ENCODE measurements at regions not wholly inside any gene's neighbourhood (a gene's known extent, or its start where the extent isn't known, plus 50 kb on each side); places are given as distances from the start of the nearest gene placed in this dataset.

DNA sequence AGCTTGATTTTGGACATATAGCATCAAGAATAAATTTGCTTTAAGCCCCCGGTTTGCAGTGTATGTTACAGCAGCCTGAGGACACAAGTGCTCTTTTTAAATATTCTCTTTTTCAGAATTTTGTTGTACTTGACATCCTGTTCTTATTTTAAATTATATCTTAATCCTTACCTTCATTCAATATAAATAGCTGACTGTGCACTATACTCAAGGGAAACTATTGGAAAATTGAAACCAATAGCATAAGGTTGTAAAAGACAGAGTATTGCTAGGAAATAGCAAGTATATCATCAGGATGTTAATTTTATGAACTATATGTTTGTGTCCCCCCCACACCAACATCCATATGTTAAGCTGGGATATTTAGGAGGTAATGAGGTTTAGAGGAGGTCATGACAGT is 120.4 kb upstream of the CDH10 start:
- no peak for DNase-seq (ENCODE audit: low read depth in 3 of 3, low spot score in 2 of 3)

DNA sequence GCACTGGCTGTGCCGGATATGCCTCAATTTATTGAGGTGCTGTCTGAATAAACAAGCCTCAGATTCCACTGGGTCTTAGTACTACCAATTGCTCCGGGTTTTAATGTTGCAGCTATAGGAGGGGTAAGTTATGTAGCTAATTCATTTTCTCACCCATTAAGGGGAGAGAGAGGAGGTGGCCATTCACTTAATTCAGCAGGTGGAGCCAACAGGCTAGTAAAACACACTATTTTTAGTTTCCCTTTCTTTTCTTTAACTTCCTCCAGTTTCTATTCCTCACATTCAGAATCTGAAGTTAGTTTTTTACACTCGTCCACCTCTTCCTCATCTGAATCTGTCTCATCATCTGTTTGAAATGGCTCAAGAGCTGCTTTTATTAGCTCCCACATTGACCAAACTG is 105.6 kb upstream of the CDH10 start:
- no peak for DNase-seq (ENCODE audit: low read depth in 3 of 3, low spot score in 2 of 3)

GRCh38 chr5:24749701-24750100 is 104.9 kb upstream of the CDH10 start:
- no peak for DNase-seq (ENCODE audit: low read depth in 3 of 3, low spot score in 2 of 3)

DNA sequence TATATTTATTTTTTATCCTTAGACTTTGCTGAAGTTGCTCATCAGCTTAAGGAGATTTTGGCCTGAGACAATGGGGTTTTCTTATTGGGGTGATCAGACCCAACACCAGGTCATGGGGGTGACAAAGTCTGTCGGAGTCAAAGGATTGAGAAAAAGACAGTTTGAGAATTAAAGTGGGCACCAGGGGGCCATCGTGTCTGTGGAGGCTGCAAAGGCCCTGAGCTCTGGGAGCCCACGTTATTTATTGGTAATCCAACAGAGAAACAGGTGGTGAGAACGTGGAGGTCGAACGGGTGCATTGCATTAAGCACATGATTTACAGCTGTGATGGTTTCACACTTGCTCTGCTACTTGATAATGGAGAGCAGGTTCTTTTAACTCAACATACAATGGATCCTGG is 102.5 kb upstream of the CDH10 start:
- no peak for DNase-seq (ENCODE audit: low read depth in 3 of 3, low spot score in 2 of 3)

DNA sequence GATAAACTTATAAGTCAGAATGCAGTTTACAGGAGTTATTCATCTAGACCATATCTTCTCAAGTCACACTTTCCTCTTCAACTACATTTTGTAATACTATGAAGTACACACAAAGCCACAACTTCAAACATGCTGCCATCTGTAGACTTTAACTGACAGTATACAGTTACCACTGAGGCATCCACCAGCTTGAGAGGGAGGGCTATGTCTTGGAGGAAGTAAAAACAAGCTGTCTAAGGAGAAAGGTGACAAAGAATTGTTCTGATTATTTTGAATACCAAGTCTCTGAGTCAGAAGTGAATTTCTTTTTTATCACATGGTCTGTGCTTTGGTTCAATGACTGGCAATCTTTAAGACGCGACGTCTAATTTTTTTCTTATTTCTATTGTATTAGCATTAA is 97.6 kb upstream of the CDH10 start:
- no peak for DNase-seq (ENCODE audit: low read depth in 3 of 3, low spot score in 2 of 3)

- DNase-seq (ENCODE audit: low read depth in 3 of 3, low spot score in 2 of 3): no peak
Measured at GRCh38 chr5:24737163-24737562, 92.4 kb upstream of the CDH10 start.

- DNase-seq (ENCODE audit: low read depth in 3 of 3, low spot score in 2 of 3): no peak
Measured at GRCh38 chr5:24735284-24735683, 90.5 kb upstream of the CDH10 start.

DNA sequence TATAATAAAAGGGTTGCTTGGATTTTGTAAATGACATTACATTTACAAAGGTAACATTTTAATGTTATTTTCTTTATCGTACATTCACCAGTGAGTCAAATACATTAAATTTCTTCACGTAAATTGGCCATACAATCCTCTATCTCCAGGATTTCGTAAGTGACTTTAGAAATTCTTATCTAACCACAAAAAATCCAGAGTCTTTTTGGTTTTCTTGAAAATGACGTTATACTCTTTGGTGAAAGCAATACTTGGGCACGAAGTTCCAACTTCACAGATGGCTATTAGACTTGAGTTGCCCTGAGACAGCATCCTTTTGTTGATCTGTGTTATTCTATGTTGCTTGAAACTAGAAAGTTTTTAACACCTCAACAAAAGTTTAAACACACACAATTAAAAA is 87.4 kb upstream of the CDH10 start:
- no peak for DNase-seq (ENCODE audit: low read depth in 3 of 3, low spot score in 2 of 3)

GRCh38 chr5:24720743-24721142 is 76.0 kb upstream of the CDH10 start:
- DNase-seq (ENCODE audit: low read depth in 3 of 3, low spot score in 2 of 3): no peak

DNA sequence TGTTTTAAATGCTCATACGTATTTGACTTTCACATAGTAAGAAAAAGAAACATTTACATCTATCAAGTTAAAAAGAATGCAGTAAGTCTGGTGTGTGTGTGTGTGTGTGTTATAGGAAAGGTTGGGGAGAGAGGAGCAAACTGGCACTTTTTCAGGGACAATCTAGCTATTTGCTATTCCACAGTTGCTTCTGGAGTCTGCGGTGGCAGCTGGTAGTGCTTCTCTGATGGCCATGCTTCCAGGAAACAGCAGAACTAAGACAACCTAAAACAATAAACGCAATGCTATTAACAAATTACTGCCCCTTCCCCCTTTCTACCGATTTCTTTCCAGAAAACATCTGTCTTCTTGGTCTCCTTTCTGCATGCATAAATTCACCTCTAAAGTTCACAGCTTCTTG is 70.0 kb upstream of the CDH10 start:
- no peak for DNase-seq (ENCODE audit: low read depth in 3 of 3, low spot score in 2 of 3)

DNA sequence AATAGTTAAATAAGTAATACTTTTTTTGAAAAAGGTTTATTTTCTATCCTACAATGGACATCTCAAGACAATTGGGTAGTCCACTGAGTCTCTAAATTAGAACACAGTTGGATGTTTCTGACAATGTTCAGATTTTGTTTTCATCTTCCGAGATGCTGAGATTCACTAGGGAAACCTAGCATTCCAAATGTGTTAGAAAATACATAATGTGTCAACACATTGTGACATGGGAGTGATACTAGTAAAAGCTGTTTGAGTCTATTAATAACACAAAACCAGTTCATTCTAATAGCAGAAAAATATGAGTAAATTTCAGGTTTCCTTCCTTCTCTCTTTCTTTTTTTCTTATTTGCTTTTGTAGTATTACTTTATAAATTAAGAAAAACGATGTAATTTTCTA is 68.2 kb upstream of the CDH10 start:
- DNase-seq (ENCODE audit: low read depth in 3 of 3, low spot score in 2 of 3): no peak

DNA sequence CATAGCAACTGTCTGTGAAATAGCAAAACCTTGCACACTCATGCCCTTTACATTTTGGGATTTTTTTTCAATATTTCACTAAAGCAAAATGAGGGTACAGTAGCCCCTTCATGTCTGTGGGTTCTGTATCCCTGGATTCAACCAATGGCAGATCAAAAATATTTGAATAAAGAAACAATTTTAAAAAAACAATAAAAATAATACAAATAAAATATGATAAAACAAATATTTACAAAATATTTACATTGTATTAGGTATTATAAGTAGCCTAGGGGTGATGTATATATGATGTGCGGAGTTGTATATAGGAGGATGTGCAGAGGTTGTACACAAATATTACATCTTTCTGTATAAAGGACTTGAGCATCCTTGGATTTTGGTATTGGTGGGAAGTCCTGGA is 67.3 kb upstream of the CDH10 start:
- no peak for DNase-seq (ENCODE audit: low read depth in 3 of 3, low spot score in 2 of 3)

DNA sequence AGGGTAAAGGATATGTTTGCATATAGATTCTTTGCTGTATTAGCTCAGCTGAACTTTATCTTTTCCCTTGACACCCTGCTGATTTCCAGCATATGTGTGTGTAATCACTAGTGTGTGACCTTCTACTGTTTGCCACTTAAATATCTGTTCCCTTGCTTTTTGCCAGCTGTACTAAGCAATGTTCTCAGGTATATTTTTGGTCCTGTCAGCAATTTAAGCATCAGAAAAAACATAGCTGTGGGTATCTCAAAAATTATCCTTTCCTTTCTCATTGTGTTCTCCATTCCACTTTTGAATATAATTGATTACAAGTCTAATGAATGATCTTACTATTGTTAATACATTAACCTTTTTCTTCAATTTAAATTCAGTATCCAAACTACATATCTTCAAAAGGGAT is 59.2 kb upstream of the CDH10 start:
- no peak for DNase-seq (ENCODE audit: low read depth in 3 of 3, low spot score in 2 of 3)
